ENCODE measurements at regions not wholly inside any gene's neighbourhood (a gene's known extent, or its start where the extent isn't known, plus 50 kb on each side); places are given as distances from the start of the nearest gene placed in this dataset.

- Histone ChIP-seq H3K4me3 (ENCODE audit: severe bottlenecking) (no peak overlapping the region), H3K4me1 (ENCODE audit: insufficient read depth, poor library complexity, severe bottlenecking) (no peaks in the 10 kb centered on the region), H3K36me3 (ENCODE audit: low read depth) (no peaks in the 10 kb centered on the region), H3K9me3 (ENCODE audit: severe bottlenecking) (no peaks in the 10 kb centered on the region), H3K27me3 (ENCODE audit: insufficient read depth, poor library complexity, severe bottlenecking) (no peaks in the 10 kb centered on the region), H3K27ac (ENCODE audit: poor library complexity, severe bottlenecking) (no peak overlapping the region)
- no peak for DNase-seq (ENCODE audit: low spot score)
- no peak for TF ChIP-seq CTCF (IDR thresholded peaks at IDR 0.05; ENCODE audit: poor library complexity, severe bottlenecking)
- ATAC-seq (ENCODE audit: low read depth), result no peak
These were observed 1049.1 kb downstream of the TRHDE start for GRCh38 chr12:73321319-73321718.

GRCh38 chr12:73321776-73322175 is 1049.6 kb downstream of the TRHDE start:
- H3K27me3 ChIP-seq (ENCODE audit: insufficient read depth, poor library complexity, severe bottlenecking), result no peaks in the 10 kb centered on the region
- no peak overlapping the region for H3K4me3 ChIP-seq (ENCODE audit: severe bottlenecking)
- no peak for ATAC-seq (ENCODE audit: low read depth)
- TF ChIP-seq CTCF (IDR thresholded peaks at IDR 0.05; ENCODE audit: poor library complexity, severe bottlenecking), result no peak
- no peak overlapping the region for H3K27ac ChIP-seq (ENCODE audit: poor library complexity, severe bottlenecking)
- no peak for DNase-seq (ENCODE audit: low spot score)
- H3K36me3 ChIP-seq (ENCODE audit: low read depth), result no peaks in the 10 kb centered on the region
- H3K9me3 ChIP-seq (ENCODE audit: severe bottlenecking), result no peaks in the 10 kb centered on the region
- H3K4me1 ChIP-seq (ENCODE audit: insufficient read depth, poor library complexity, severe bottlenecking), result no peaks in the 10 kb centered on the region

DNA sequence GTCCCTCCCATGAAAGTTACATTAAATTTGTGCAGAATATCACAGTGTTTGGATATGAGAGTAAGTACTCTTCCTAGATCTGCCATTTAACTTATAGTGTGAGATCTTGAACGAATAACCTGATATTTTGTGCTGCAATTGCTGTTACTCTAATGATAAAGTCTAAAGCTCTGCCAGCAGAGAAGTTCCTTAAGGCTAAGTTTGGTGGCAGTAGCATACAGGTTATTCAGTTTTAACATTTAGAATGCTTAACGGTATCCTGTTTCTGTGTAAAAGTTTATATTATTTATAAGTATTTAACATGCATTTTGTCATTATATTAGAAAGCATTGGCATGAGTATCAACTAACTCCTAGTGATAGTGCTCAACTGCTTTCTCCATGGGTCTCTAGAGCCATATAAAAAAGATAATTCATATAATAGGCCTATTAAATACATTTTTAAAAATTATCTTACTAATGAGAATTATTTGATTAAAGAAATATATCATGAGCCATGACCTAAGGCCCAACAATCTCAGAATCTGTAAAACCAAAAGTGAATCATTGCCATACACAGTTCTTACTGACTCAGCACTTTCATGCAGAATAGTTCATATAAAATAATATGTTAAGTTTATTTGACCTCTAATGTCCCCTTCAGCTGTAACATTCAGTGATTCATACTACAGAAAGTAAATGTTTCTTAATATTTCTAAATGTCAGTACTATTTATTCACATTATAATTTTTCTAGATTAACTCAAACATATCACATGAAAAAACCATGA is 1058.6 kb downstream of the TRHDE start:
- H3K27me3 ChIP-seq (ENCODE audit: insufficient read depth, poor library complexity, severe bottlenecking), result no peaks in the 10 kb centered on the region
- DNase-seq (ENCODE audit: low spot score) (no peak), ATAC-seq (ENCODE audit: low read depth) (no peak)
- H3K4me1 ChIP-seq (ENCODE audit: insufficient read depth, poor library complexity, severe bottlenecking), result no peaks in the 10 kb centered on the region
- H3K36me3 ChIP-seq (ENCODE audit: low read depth), result no peaks in the 10 kb centered on the region
- no peak for TF ChIP-seq CTCF (IDR thresholded peaks at IDR 0.05; ENCODE audit: poor library complexity, severe bottlenecking)
- no peak overlapping the region for H3K4me3 ChIP-seq (ENCODE audit: severe bottlenecking)
- H3K9me3 ChIP-seq (ENCODE audit: severe bottlenecking), result no peaks in the 10 kb centered on the region
- H3K27ac ChIP-seq (ENCODE audit: poor library complexity, severe bottlenecking), result no peak overlapping the region

- no peaks in the 10 kb centered on the region for H3K36me3 ChIP-seq (ENCODE audit: low read depth)
- H3K27ac ChIP-seq (ENCODE audit: poor library complexity, severe bottlenecking), result no peak overlapping the region
- DNase-seq (ENCODE audit: low spot score) (no peak), ATAC-seq (ENCODE audit: low read depth) (no peak)
- no peaks in the 10 kb centered on the region for H3K27me3 ChIP-seq (ENCODE audit: insufficient read depth, poor library complexity, severe bottlenecking)
- no peak for TF ChIP-seq CTCF (IDR thresholded peaks at IDR 0.05; ENCODE audit: poor library complexity, severe bottlenecking)
- H3K4me3 ChIP-seq (ENCODE audit: severe bottlenecking), result no peak overlapping the region
- no peaks in the 10 kb centered on the region for H3K4me1 ChIP-seq (ENCODE audit: insufficient read depth, poor library complexity, severe bottlenecking)
- H3K9me3 ChIP-seq (ENCODE audit: severe bottlenecking), result no peaks in the 10 kb centered on the region
These were observed 1069.5 kb downstream of the TRHDE start for GRCh38 chr12:73341559-73342247.

- DNase-seq (ENCODE audit: low spot score), result no peak
- TF ChIP-seq CTCF (IDR thresholded peaks at IDR 0.05; ENCODE audit: poor library complexity, severe bottlenecking), result no peak
- no peak overlapping the region for H3K27ac ChIP-seq (ENCODE audit: poor library complexity, severe bottlenecking)
- H3K4me1 ChIP-seq (ENCODE audit: insufficient read depth, poor library complexity, severe bottlenecking), result no peaks in the 10 kb centered on the region
- H3K4me3 ChIP-seq (ENCODE audit: severe bottlenecking), result no peak overlapping the region
- no peaks in the 10 kb centered on the region for H3K36me3 ChIP-seq (ENCODE audit: low read depth)
- ATAC-seq (ENCODE audit: low read depth), result no peak
- H3K27me3 ChIP-seq (ENCODE audit: insufficient read depth, poor library complexity, severe bottlenecking), result no peaks in the 10 kb centered on the region
- H3K9me3 ChIP-seq (ENCODE audit: severe bottlenecking), result no peaks in the 10 kb centered on the region
These were observed 1070.6 kb downstream of the TRHDE start for GRCh38 chr12:73342733-73343132.

Measured in RWPE2 (cell line).